Ovary (tissue), 3 donors: ENCODE measurements at regions not wholly inside any gene's neighbourhood (a gene's known extent, or its start where the extent isn't known, plus 50 kb on each side); places are given as distances from the start of the nearest gene placed in this dataset.

Source experiments
- POLR2A ChIP-seq: fragments of 450-650 bp; IDR thresholded peaks from one replicate; pipeline ENCODE4 v1.6.1; 2017; ENCODE audit warnings: antibody characterized with exemption, mild to moderate bottlenecking, moderate library complexity
- TF ChIP-seq, protein P1 (sequence below), 3 donors: fragments of 450-650 bp in 2 of 3; fragments of 200-600 bp in 1 of 3; IDR thresholded peaks; one replicate each; pipeline versions ENCODE4 v1.5.1 to v1.8.0; 2016 to 2022; ENCODE audit warnings: antibody characterized with exemption in 3 of 3, mild to moderate bottlenecking in 1 of 3
- donor health status: DM: no; HTN: no; CAD: no.

GRCh38 chr15:39376371-39376909, 204.4 kb upstream of the THBS1 start:
- TF ChIP-seq POLR2A = no peak
- TF ChIP-seq, protein P1, sequence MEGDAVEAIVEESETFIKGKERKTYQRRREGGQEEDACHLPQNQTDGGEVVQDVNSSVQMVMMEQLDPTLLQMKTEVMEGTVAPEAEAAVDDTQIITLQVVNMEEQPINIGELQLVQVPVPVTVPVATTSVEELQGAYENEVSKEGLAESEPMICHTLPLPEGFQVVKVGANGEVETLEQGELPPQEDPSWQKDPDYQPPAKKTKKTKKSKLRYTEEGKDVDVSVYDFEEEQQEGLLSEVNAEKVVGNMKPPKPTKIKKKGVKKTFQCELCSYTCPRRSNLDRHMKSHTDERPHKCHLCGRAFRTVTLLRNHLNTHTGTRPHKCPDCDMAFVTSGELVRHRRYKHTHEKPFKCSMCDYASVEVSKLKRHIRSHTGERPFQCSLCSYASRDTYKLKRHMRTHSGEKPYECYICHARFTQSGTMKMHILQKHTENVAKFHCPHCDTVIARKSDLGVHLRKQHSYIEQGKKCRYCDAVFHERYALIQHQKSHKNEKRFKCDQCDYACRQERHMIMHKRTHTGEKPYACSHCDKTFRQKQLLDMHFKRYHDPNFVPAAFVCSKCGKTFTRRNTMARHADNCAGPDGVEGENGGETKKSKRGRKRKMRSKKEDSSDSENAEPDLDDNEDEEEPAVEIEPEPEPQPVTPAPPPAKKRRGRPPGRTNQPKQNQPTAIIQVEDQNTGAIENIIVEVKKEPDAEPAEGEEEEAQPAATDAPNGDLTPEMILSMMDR (IDR thresholded peaks at IDR 0.05) = no peak
